H9 (cell line): ENCODE measurements at regions not wholly inside any gene's neighbourhood (a gene's known extent, or its start where the extent isn't known, plus 50 kb on each side); places are given as distances from the start of the nearest gene placed in this dataset.

Experiments
- DNase-seq: peaks from one replicate; pipeline ENCODE4 v3.0.0-alpha.2; 2017
- H2AFZ ChIP-seq: one replicate; pipeline ENCODE4 v1.6.1; 2013; ENCODE audit warnings: mild to moderate bottlenecking, low read length, control low read depth, moderate library complexity
- H2AK5ac ChIP-seq: 2 replicates; pipeline ENCODE4 v1.6.1; 2013; ENCODE audit warnings: low read length, control low read depth, mixed read lengths; ENCODE audit not compliant: insufficient read length
- H2BK120ac ChIP-seq: one replicate; pipeline ENCODE4 v1.6.1; 2013; ENCODE audit warnings: low read depth, mild to moderate bottlenecking, low read length, control low read depth, inconsistent platforms; ENCODE audit not compliant: poor library complexity, severe bottlenecking
- H2BK12ac ChIP-seq: 2 replicates; pipeline ENCODE4 v1.6.1; 2013; ENCODE audit warnings: low read length, control low read depth, mixed read lengths, low read depth; ENCODE audit not compliant: insufficient read length
- H2BK15ac ChIP-seq: 2 replicates; pipeline ENCODE4 v1.6.1; 2013; ENCODE audit warnings: low read depth, low read length, control low read depth
- H2BK20ac ChIP-seq: one replicate; pipeline ENCODE4 v1.6.1; 2013; ENCODE audit warnings: low read depth, mild to moderate bottlenecking, low read length, control low read depth, inconsistent platforms; ENCODE audit not compliant: poor library complexity, severe bottlenecking
- H2BK5ac ChIP-seq: 2 replicates; pipeline ENCODE4 v1.6.1; 2013; ENCODE audit warnings: low read length, control low read depth, mixed read lengths; ENCODE audit not compliant: insufficient read length
- H3K14ac ChIP-seq: 2 replicates; pipeline ENCODE4 v1.6.1; 2013; ENCODE audit warnings: low read length, control low read depth; ENCODE audit not compliant: insufficient read depth
- H3K18ac ChIP-seq: 2 replicates; pipeline ENCODE4 v1.6.1; 2013; ENCODE audit warnings: low read depth, mild to moderate bottlenecking, mixed read lengths, low read length, control low read depth; ENCODE audit not compliant: insufficient read length
- H3K23ac ChIP-seq: 2 replicates; pipeline ENCODE4 v1.6.1; 2013; ENCODE audit warnings: low read length, control low read depth, mixed read lengths, low read depth; ENCODE audit not compliant: insufficient read length
- H3K23me2 ChIP-seq: 2 replicates; pipeline ENCODE4 v1.6.1; 2013; ENCODE audit warnings: low read depth, mild to moderate bottlenecking, mixed read lengths, low read length, control low read depth; ENCODE audit not compliant: insufficient read length, poor library complexity, severe bottlenecking
- H3K27ac ChIP-seq: 2 replicates; pipeline ENCODE4 v1.5.1; 2013; ENCODE audit warnings: low read length, control low read depth, mixed read lengths, low read depth; ENCODE audit not compliant: insufficient read length
- H3K27me3 ChIP-seq: 2 replicates; pipeline ENCODE4 v1.6.1; 2013; ENCODE audit warnings: low read length, control low read depth, inconsistent platforms; ENCODE audit not compliant: insufficient read depth
- H3K4ac ChIP-seq: 2 replicates; pipeline ENCODE4 v1.6.1; 2013; ENCODE audit warnings: low read depth, mild to moderate bottlenecking, control low read depth, inconsistent platforms, low read length, moderate library complexity
- H3K4me1 ChIP-seq: 2 replicates; pipeline ENCODE4 v1.6.1; 2013; ENCODE audit warnings: low read length, control low read depth, inconsistent platforms; ENCODE audit not compliant: insufficient read depth
- H3K4me2 ChIP-seq: 2 replicates; pipeline ENCODE4 v1.6.1; 2013; ENCODE audit warnings: low read length, control low read depth, mixed read lengths; ENCODE audit not compliant: insufficient read length, insufficient read depth
- H3K56ac ChIP-seq: 2 replicates; pipeline ENCODE4 v1.6.1; 2013; ENCODE audit warnings: low read depth, mild to moderate bottlenecking, mixed read lengths, low read length, control low read depth; ENCODE audit not compliant: insufficient read length
- H3K79me1 ChIP-seq: 2 replicates; pipeline ENCODE4 v1.6.1; 2013; ENCODE audit warnings: low read depth, mild to moderate bottlenecking, moderate library complexity, low read length, control low read depth, inconsistent platforms; ENCODE audit not compliant: insufficient read depth, poor library complexity, severe bottlenecking
- H3K79me2 ChIP-seq: 2 replicates; pipeline ENCODE4 v1.6.1; 2013; ENCODE audit warnings: low read length, control low read depth, inconsistent platforms; ENCODE audit not compliant: insufficient read depth
- H3K9ac ChIP-seq: 2 replicates; pipeline ENCODE4 v1.6.1; 2013; ENCODE audit warnings: low read length, control low read depth, mixed read lengths; ENCODE audit not compliant: insufficient read length; ENCODE audit errors: extremely low read depth
- H3K9me3 ChIP-seq: one replicate; pipeline ENCODE4 v1.6.1; 2013; ENCODE audit warnings: low read depth, low read length, inconsistent platforms; ENCODE audit not compliant: control insufficient read depth
- H3T11ph ChIP-seq: one replicate; pipeline ENCODE4 v1.6.1; 2013; ENCODE audit warnings: mild to moderate bottlenecking, low read length, control low read depth, inconsistent platforms
- H4K20me1 ChIP-seq: one replicate; pipeline ENCODE4 v1.6.1; 2013; ENCODE audit not compliant: control insufficient read depth, insufficient read length, insufficient read depth
- H4K5ac ChIP-seq: 2 replicates; pipeline ENCODE4 v1.6.1; 2013; ENCODE audit warnings: low read depth, mild to moderate bottlenecking, mixed read lengths, low read length, control low read depth; ENCODE audit not compliant: insufficient read length
- H4K8ac ChIP-seq: replicated peaks from 2 replicates; pipeline ENCODE4 v1.6.1; 2013; ENCODE audit warnings: low read length, control low read depth, mixed read lengths, low read depth; ENCODE audit not compliant: insufficient read length
- H4K91ac ChIP-seq: 2 replicates; pipeline ENCODE4 v1.6.1; 2013; ENCODE audit warnings: low read depth, mild to moderate bottlenecking, moderate library complexity, mixed read lengths, low read length, control low read depth; ENCODE audit not compliant: insufficient read length
- H3K27ac Mint-ChIP-seq, 3 experiments: 2 replicates in 2 of 3; 3 replicates in 1 of 3; pipeline ENCODE4 v1.8.0; 2020 to 2021; ENCODE audit warnings: mixed read lengths in 3 of 3, mild to moderate bottlenecking in 1 of 3, moderate library complexity in 1 of 3
- H3K27me3 Mint-ChIP-seq: 2 replicates; pipeline ENCODE4 v1.8.0; 2021; ENCODE audit warnings: low read depth, mild to moderate bottlenecking, moderate library complexity, mixed read lengths
- H3K36me3 Mint-ChIP-seq, 3 experiments: 2 replicates in 2 of 3; 3 replicates in 1 of 3; pipeline ENCODE4 v1.8.0; 2020 to 2021; ENCODE audit warnings: low read depth in 3 of 3, mixed read lengths in 3 of 3; ENCODE audit not compliant: insufficient read depth in 1 of 3
- H3K4me1 Mint-ChIP-seq, 2 experiments: 2 replicates each; pipeline ENCODE4 v1.8.0; 2020; ENCODE audit warnings: mixed read lengths in 2 of 2
- H3K4me3 Mint-ChIP-seq, 2 experiments: 2 replicates in 1 of 2; 3 replicates in 1 of 2; pipeline ENCODE4 v1.8.0; 2020 to 2021; ENCODE audit warnings: mild to moderate bottlenecking in 2 of 2, mixed read lengths in 2 of 2, moderate library complexity in 1 of 2
- H3K9me3 Mint-ChIP-seq, 2 experiments: 2 replicates in 1 of 2; 3 replicates in 1 of 2; pipeline ENCODE4 v1.8.0; 2020; ENCODE audit warnings: mild to moderate bottlenecking in 2 of 2, mixed read lengths in 2 of 2, moderate library complexity in 1 of 2
- CTCF ChIP-seq: fragments of 200-600 bp; sonication (generic); conservative IDR thresholded peaks from 3 replicates; pipeline ENCODE4 v1.8.0; 2021; ENCODE audit warnings: antibody characterized with exemption, mild to moderate bottlenecking
- WGBS: extraction: QIAGEN DNeasy Blood & Tissue Kit; methylation state at CpG from one replicate; pipeline ENCODE4 v1.1.7; 2013; ENCODE audit warnings: missing lambda C conversion rate, low lambda C conversion rate, mixed read lengths; ENCODE audit not compliant: insufficient read length; ENCODE audit errors: extremely low coverage; 5-methylcytosine and 5-hydroxymethylcytosine counted together

- Histone ChIP-seq H3K56ac (no peak overlapping the region), H2BK12ac (no peak overlapping the region), H3K23me2 (no peaks in the 10 kb centered on the region), H2BK120ac (no peak overlapping the region), H4K5ac (no peak overlapping the region), H2BK5ac (no peak overlapping the region), H2BK20ac (no peak overlapping the region), H3K79me1 (no peaks in the 10 kb centered on the region), H3K14ac (no peak overlapping the region), H3K79me2 (no peaks in the 10 kb centered on the region), H3K4ac (no peak overlapping the region), H3K27me3 (peaks cover 16% of the 10 kb centered on the region; the same call in 1 of the 2 replicates), H3K18ac (no peak overlapping the region), H4K8ac (no peak overlapping the region), H3K9me3 (no peaks in the 10 kb centered on the region), H2AK5ac (no peak overlapping the region), H2AFZ (no peak overlapping the region), H3K9ac (no peak overlapping the region), H4K20me1 (no peaks in the 10 kb centered on the region), H3K27ac (no peak overlapping the region), H4K91ac (no peak overlapping the region), H3K4me2 (no peak overlapping the region), H3K23ac (no peak overlapping the region), H2BK15ac (no peak overlapping the region), H3K4me1 (no peaks in the 10 kb centered on the region), H3T11ph (no peak overlapping the region)
- Mint-ChIP-seq H3K4me3 (no peak overlapping the region), H3K36me3 (no peaks in the 10 kb centered on the region), H3K27me3 (peaks cover 94% of the 10 kb centered on the region), H3K9me3 (no peaks in the 10 kb centered on the region), H3K4me1 (peaks cover 6% of the 10 kb centered on the region in 2 experiments), H3K27ac (no peak overlapping the region)
- no CpG with 5 or more reads among the region's 2 CpGs for WGBS
- no peak for DNase-seq
- no peak for TF ChIP-seq CTCF
Observed at GRCh38 chr16:8502446-8502845, 87.9 kb downstream of the TMEM114 start.
